ENCODE measurements at regions not wholly inside any gene's neighbourhood (a gene's known extent, or its start where the extent isn't known, plus 50 kb on each side); places are given as distances from the start of the nearest gene placed in this dataset.

GRCh38 chr1:30410153-30410851 is 313.1 kb downstream of the MATN1 start:
- no peak for DNase-seq (ENCODE audit: low read depth)

DNA sequence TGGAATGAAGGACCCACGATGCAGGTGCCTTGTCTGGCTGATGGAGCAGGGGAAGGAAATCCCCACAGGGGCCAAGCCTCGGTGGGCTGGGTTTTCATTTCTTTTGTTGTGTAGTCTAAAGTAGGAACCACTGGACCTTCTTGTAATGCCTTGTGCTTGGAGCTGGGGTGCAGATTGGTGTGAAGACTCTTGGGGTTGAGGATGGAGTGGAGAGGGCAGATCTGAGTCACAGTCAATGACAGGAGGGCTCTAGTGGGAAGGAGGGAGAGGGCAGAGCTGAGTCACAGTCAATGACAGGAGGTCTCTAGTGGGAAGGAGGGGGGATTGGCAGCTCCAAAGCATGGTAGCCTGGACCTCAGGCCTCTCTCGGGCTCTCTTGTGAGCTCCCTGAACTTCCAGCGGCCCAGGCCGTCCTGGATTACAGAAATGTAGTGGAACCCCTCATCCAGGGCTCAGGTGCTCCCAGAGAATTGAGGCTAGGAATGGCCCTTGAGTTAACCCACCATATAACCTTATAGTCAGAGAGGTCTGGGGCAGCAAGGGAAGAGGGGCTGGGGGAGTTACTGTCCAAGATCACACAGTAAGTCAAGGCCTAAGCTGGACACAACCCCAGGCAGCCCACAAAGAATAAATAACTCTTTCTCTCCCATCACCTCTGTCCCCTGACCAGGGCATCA is 313.8 kb downstream of the MATN1 start:
- no peak for DNase-seq (ENCODE audit: low read depth)

DNA sequence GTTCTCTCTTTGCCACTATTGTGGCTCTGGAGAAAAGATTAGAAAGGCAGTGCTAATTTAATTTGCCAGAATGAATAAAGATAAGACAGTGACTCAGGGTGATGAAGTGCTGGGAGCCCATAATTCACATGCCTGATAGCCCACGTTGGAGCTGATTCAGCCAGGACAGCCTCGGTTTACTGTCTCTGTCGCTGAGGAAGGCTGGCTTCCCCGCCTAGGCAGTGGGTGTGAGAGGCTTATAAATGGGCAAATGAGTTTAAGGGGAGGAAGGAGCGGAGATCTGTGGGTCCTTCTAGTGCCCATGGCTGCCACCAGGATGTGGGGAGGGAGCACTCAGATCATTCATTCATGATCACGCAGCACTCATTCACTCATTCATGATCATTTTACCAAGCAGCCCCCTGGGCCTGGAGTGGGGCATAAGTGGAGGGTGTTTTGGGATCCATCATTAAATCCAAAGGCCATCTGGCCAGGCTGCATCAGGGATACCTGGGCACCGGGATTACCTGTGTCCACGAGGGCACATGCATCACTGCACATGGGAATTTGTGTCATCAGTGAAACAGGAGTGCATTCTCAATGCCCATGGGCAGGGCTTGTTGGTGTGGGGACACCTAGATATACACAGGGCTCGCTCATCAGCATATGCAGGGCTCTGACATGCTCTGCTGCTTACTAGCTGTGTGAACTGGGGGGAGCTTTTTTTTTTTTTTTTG is 315.4 kb downstream of the MATN1 start:
- no peak for DNase-seq (ENCODE audit: low read depth)

DNA sequence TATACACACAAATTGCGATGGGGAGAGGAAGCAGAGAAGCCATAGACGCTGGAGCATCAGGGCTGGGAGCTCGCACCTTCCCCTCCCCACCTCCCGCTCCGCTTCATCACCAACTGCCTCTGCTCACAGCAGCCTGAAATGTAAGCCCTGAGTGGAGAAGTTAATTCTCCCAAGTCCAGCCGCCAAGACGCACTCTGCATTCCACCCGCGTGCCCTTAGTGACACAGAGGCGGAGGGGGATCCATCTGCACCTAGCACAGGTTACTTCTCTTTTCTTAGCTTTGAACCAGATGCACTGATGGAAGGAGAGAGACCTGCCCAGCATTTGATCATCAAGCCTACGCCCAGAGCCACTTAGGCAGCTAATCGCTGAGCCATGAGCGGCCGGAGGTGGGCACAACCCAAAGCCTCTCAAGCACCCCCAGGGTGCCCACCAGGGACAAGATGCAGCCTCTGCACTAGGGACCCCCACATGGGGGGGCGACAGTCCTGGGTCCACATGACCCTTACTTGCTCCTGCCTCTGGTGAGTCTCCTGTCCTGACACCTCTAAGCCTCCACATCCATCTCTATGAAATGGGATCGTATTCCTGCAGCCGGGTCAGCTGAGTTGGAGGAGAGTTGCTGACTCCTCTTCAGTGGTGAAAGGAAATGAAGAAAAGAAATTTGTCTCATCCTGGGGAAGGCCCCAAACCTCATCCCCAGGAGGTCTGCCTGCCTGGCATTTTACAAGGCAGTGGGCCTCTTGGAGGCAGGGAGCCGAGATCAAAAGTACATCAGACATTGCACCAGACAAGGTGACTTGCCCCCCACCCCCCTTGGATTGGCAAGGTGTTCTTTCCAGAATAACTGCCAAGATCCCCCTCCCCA is 316.2 kb downstream of the MATN1 start:
- no peak for DNase-seq (ENCODE audit: low read depth)

- DNase-seq (ENCODE audit: low read depth), result no peak
Measured at GRCh38 chr1:30405631-30406212, 317.7 kb downstream of the MATN1 start.

DNA sequence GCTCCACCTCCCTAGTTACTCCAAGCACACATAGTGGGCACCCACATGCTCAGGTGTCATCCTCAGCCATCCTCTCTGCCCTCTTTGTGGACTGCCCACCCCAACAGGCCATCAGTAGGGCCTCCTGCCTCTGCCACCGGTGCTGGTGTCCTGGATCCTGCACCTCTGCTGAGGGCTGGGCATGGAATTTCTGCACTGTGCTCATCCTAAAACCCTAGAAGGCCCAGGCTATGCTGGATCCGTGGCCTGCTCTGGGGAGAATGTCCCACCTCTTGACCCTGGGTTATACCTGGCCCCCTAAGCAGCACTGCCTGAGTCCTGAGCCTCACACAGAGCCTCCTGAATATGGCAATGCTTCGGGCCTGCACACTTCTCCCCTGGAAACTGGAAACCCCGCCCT is 318.3 kb downstream of the MATN1 start:
- DNase-seq (ENCODE audit: low read depth), result no peak

GRCh38 chr1:30404341-30404740 is 319.0 kb downstream of the MATN1 start:
- DNase-seq (ENCODE audit: low read depth), result no peak

DNA sequence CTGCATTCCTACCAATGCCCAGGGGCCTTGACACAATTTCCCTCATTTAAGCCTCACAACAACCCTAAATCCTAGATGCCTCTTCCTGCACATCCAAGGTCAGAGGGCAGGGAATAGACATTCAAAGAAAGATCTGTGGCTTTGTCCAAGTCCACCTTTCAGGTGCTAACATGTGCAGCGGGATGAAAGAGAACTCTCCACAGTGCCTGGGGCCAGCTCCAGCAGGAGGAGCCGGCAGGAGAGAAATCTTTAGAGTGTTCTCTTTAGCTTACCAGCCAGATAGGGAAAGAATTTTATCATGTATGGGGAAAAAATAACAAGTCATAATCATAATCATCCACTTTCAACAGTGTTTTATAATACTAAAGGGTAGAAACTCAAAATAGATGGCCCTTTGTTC is 319.7 kb downstream of the MATN1 start:
- DNase-seq (ENCODE audit: low read depth), result no peak

- no peak for DNase-seq (ENCODE audit: low read depth)
Measured at GRCh38 chr1:30403061-30403645, 320.2 kb downstream of the MATN1 start.

DNA sequence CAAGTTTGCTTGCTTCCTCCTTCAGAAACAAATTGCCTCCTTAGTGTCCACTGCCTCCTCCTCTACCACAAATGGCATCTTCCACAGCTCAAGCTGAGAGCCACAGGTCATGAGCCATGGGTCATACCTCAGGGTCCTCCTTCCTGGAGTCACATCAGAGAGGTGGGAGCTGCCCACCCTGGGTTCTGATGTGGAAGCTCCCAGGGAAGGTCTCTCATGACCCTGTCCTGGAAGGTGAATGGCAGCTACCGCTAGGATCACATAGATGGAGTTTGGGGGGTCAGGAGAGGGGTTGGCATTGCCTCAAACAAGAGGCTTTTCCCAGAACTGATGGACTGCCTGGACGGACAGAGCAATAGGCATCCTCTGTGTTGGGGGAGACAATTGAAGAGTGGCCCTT is 321.4 kb downstream of the MATN1 start:
- no peak for DNase-seq (ENCODE audit: low read depth)

- DNase-seq (ENCODE audit: low read depth), result no peak
Measured at GRCh38 chr1:30400507-30400906, 322.9 kb downstream of the MATN1 start.

DNA sequence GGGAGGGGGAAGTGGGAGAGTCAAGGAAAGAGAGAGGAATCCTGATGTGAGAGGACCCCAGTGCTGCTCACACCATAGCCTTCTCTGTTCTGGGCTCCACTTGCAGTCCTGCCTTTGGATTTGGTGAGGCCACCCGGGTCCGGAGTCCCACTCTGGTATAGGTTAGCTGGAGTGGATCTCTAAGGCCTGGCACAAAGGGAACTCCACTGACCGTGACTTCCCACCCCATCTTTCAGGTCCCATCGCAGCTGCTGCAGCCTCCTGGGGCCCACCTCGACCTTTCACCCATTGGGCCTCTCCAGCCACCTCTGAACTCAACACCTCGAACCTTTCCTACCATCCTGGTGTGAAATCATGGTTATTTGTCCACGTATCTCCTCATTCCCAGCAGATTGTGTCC is 324.4 kb downstream of the MATN1 start:
- no peak for DNase-seq (ENCODE audit: low read depth)

DNA sequence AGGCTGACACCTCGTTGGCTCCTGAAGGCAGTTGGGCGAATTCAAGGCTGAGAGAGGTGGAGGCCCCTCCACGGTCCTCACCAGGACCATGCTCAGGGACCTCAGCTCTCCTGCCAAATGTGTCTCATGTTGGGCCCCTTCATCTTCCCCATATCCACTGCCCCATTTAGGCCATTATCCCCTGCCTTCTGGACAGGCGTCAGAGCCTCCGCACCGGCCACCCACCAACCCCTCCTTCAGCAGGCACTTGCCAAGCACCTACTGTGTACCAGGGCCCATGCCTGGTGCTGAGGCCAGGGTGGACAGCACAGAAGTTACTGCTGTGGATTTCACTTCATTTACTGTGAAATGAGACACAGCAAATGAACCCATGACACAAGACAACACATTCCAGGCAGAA is 325.8 kb downstream of the MATN1 start:
- DNase-seq (ENCODE audit: low read depth), result no peak

DNA sequence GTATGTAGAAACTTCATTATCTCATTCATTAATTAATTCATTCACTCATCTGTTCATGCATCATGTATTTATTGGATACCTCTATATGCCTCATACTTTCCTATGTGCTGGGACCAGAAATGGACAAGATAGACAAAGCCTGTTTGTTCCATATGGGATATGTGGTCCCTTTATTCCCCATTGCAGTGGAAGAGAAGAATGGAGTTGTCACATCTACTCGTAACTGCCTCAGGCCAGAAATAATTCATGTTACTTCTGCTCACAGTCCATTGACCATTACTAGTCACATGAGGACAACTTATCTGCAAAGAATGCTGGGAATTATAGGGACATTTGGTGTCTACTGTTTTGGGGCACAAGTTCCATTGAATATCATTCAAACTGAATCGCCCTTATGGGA is 327.8 kb downstream of the MATN1 start:
- DNase-seq (ENCODE audit: low read depth), result no peak

DNA sequence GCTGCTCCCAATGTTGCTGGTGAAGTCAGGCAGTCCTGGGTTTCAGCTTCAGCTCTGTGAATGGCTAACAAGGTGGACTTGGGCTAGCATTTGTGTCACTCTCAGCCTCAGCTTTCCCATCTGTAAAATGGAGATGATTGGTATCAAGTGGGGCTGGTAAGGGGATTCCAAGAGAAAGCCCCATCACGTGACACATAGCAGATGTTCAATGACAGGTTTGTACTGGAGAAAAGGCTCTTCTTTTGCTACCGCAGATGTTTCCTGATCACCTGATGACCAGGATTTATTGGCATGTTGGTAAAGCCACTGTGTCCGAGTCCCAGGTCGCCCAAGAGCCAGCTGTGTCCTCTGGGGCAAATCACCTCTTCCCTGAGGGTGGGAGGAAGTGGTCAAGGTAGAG is 335.0 kb downstream of the MATN1 start:
- DNase-seq (ENCODE audit: low read depth), result no peak

- DNase-seq (ENCODE audit: low read depth), result no peak
Measured at GRCh38 chr1:30386156-30386926, 337.0 kb downstream of the MATN1 start.

DNA sequence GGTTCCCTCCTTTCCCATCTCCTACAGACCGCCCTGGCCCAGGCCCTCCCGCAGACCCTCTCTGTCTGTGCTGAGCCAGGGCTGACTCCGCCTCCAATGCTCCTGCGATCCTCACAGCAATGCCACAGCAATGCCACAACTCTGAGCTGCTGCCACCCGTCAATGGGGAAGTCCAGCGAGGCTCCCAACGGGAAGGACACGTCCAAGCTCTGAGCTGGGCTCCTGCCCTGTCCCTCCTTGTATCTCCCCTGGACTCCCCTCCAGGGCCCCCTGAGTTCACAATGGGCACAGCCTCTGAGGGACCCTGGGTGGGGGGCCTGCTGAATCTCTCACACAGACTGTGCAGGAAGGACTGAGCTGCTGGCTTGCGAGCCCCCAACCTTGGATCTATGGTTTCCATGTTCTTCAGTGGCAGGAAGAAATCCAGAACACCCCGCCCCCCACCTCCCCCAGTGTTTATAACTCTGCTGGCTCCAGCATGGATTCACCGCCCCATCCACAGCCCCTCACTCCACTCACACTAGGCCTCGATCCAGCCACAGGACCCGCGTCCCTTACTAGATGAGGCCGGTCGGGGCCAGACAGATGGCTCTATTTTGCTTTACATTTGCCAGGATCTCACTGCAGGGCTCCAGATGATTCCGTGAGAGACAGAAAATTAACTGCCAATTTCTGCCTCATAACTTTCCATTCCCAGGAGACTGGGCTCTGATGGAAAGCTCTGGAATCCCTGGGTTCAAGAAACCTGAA is 338.0 kb downstream of the MATN1 start:
- no peak for DNase-seq (ENCODE audit: low read depth)

GRCh38 chr1:30384286-30385245 is 338.8 kb downstream of the MATN1 start:
- no peak for DNase-seq (ENCODE audit: low read depth)
